ENCODE measurements at regions not wholly inside any gene's neighbourhood (a gene's known extent, or its start where the extent isn't known, plus 50 kb on each side); places are given as distances from the start of the nearest gene placed in this dataset.

DNA sequence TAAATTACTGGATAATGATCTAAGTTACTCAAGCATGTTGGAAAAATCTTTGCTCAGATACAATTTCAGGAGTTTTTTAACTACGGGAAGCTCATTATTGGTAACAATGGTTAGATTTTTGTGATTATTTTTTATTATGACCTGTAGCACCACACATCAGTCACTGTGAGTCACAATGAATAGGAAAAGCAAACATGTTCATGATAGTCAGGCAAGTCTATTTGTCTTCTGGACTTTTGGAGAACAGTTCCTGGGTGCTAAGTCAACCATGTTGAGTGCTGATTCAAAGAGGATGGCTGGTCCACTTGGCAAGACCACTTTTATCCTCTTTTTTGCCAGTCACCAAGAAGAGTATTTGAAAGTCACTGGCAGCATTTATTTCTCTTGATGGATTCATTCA is 403.2 kb downstream of the KIF4B start:
- TF ChIP-seq, protein P1, sequence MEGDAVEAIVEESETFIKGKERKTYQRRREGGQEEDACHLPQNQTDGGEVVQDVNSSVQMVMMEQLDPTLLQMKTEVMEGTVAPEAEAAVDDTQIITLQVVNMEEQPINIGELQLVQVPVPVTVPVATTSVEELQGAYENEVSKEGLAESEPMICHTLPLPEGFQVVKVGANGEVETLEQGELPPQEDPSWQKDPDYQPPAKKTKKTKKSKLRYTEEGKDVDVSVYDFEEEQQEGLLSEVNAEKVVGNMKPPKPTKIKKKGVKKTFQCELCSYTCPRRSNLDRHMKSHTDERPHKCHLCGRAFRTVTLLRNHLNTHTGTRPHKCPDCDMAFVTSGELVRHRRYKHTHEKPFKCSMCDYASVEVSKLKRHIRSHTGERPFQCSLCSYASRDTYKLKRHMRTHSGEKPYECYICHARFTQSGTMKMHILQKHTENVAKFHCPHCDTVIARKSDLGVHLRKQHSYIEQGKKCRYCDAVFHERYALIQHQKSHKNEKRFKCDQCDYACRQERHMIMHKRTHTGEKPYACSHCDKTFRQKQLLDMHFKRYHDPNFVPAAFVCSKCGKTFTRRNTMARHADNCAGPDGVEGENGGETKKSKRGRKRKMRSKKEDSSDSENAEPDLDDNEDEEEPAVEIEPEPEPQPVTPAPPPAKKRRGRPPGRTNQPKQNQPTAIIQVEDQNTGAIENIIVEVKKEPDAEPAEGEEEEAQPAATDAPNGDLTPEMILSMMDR (IDR thresholded peaks at IDR 0.05) = no peak
- no peak for TF ChIP-seq POLR2A (IDR thresholded peaks at IDR 0.05)
